ENCODE measurements at regions not wholly inside any gene's neighbourhood (a gene's known extent, or its start where the extent isn't known, plus 50 kb on each side); places are given as distances from the start of the nearest gene placed in this dataset.

GRCh38 chr9:73451003-73451402 is 299.3 kb downstream of the ANXA1 start:
- ChIA-PET CTCF (no interaction called here), POLR2A (no interaction called here)
- no peak for TF ChIP-seq CTCF (IDR thresholded peaks at IDR 0.05; ENCODE audit: insufficient read depth, low read length, missing control alignments)

GRCh38 chr9:73459817-73460216 is 308.2 kb downstream of the ANXA1 start:
- TF ChIP-seq CTCF (IDR thresholded peaks at IDR 0.05; ENCODE audit: insufficient read depth, low read length, missing control alignments) = no peak
- POLR2A ChIA-PET = no interaction called here
- no peak for DNase-seq (ENCODE audit: low read depth, low spot score)
- no peak overlapping the region for H3K4me3 ChIP-seq (ENCODE audit: low read depth, low read length)
- CTCF ChIA-PET = no interaction called here

More at GRCh38 chr9:73451003-73451402, 299.3 kb downstream of the ANXA1 start:
- no peak for DNase-seq (ENCODE audit: low read depth, low spot score)
- H3K4me3 ChIP-seq (ENCODE audit: low read depth, low read length) = no peak overlapping the region

GRCh38 chr9:73468716-73469115 is 317.1 kb downstream of the ANXA1 start:
- DNase-seq (ENCODE audit: low read depth, low spot score) = no peak
- ChIA-PET POLR2A (no interaction called here), CTCF (no interaction called here)
- H3K4me3 ChIP-seq (ENCODE audit: low read depth, low read length) = no peak overlapping the region
- no peak for TF ChIP-seq CTCF (IDR thresholded peaks at IDR 0.05; ENCODE audit: insufficient read depth, low read length, missing control alignments)

GRCh38 chr9:73470766-73471165 is 319.1 kb downstream of the ANXA1 start:
- no peak overlapping the region for H3K4me3 ChIP-seq (ENCODE audit: low read depth, low read length)
- ChIA-PET POLR2A (no interaction called here), CTCF (no interaction called here)
- no peak for TF ChIP-seq CTCF (IDR thresholded peaks at IDR 0.05; ENCODE audit: insufficient read depth, low read length, missing control alignments)
- no peak for DNase-seq (ENCODE audit: low read depth, low spot score)

- ChIA-PET CTCF (no interaction called here), POLR2A (no interaction called here)
- no peak for DNase-seq (ENCODE audit: low read depth, low spot score)
- H3K4me3 ChIP-seq (ENCODE audit: low read depth, low read length) = no peak overlapping the region
- TF ChIP-seq CTCF (IDR thresholded peaks at IDR 0.05; ENCODE audit: insufficient read depth, low read length, missing control alignments) = no peak
These were observed 322.4 kb downstream of the ANXA1 start for GRCh38 chr9:73474002-73474600.

GRCh38 chr9:73474625-73475024 is 323.0 kb downstream of the ANXA1 start:
- H3K4me3 ChIP-seq (ENCODE audit: low read depth, low read length) = no peak overlapping the region
- DNase-seq (ENCODE audit: low read depth, low spot score) = no peak
- no peak for TF ChIP-seq CTCF (IDR thresholded peaks at IDR 0.05; ENCODE audit: insufficient read depth, low read length, missing control alignments)
- CTCF ChIA-PET = no interaction called here
- POLR2A ChIA-PET = no interaction called here

All from AG04449 (cell line).